ENCODE measurements at regions not wholly inside any gene's neighbourhood (a gene's known extent, or its start where the extent isn't known, plus 50 kb on each side); places are given as distances from the start of the nearest gene placed in this dataset.

- Mint-ChIP-seq H3K27ac (ENCODE audit: unreplicated experiment) (no peak overlapping the region), H3K36me3 (ENCODE audit: low read depth) (no peaks in the 10 kb centered on the region)
Measured at GRCh38 chr6:150686566-150686965, 86.9 kb downstream of the PLEKHG1 start.

GRCh38 chr6:150687508-150687907 is 87.8 kb downstream of the PLEKHG1 start:
- H3K27me3 Mint-ChIP-seq (ENCODE audit: low read depth), result no peaks in the 10 kb centered on the region
- peaks cover 6% of the 10 kb centered on the region for H3K4me1 Mint-ChIP-seq (ENCODE audit: low read depth)
- no peak for DNase-seq (ENCODE audit: low spot score)
- no peaks in the 10 kb centered on the region for H3K36me3 Mint-ChIP-seq (ENCODE audit: low read depth)
- H3K9me3 Mint-ChIP-seq (ENCODE audit: low read depth), result no peaks in the 10 kb centered on the region
- H3K4me3 Mint-ChIP-seq (ENCODE audit: unreplicated experiment), result no peak overlapping the region
- no peak for TF ChIP-seq CTCF (IDR thresholded peaks at IDR 0.05)
- no peak overlapping the region for H3K27ac Mint-ChIP-seq (ENCODE audit: unreplicated experiment)

More at GRCh38 chr6:150686566-150686965, 86.9 kb downstream of the PLEKHG1 start:
- peaks cover 6% of the 10 kb centered on the region for H3K4me1 Mint-ChIP-seq (ENCODE audit: low read depth)
- TF ChIP-seq CTCF (IDR thresholded peaks at IDR 0.05), result no peak
- H3K9me3 Mint-ChIP-seq (ENCODE audit: low read depth), result no peaks in the 10 kb centered on the region
- H3K27me3 Mint-ChIP-seq (ENCODE audit: low read depth), result no peaks in the 10 kb centered on the region
- no peak overlapping the region for H3K4me3 Mint-ChIP-seq (ENCODE audit: unreplicated experiment)
- no peak for DNase-seq (ENCODE audit: low spot score)

- H3K4me1 Mint-ChIP-seq (ENCODE audit: low read depth), result peaks cover 9% of the 10 kb centered on the region
- H3K9me3 Mint-ChIP-seq (ENCODE audit: low read depth), result no peaks in the 10 kb centered on the region
- H3K36me3 Mint-ChIP-seq (ENCODE audit: low read depth), result no peaks in the 10 kb centered on the region
- TF ChIP-seq CTCF (IDR thresholded peaks at IDR 0.05), result no peak
- no peaks in the 10 kb centered on the region for H3K27me3 Mint-ChIP-seq (ENCODE audit: low read depth)
- no peak overlapping the region for H3K4me3 Mint-ChIP-seq (ENCODE audit: unreplicated experiment)
- no peak for DNase-seq (ENCODE audit: low spot score)
- no peak overlapping the region for H3K27ac Mint-ChIP-seq (ENCODE audit: unreplicated experiment)
Measured at GRCh38 chr6:150689900-150690590, 90.4 kb downstream of the PLEKHG1 start.

GRCh38 chr6:150690681-150691080 is 91.0 kb downstream of the PLEKHG1 start:
- H3K4me3 Mint-ChIP-seq (ENCODE audit: unreplicated experiment), result no peak overlapping the region
- H3K36me3 Mint-ChIP-seq (ENCODE audit: low read depth), result no peaks in the 10 kb centered on the region
- no peaks in the 10 kb centered on the region for H3K9me3 Mint-ChIP-seq (ENCODE audit: low read depth)
- DNase-seq (ENCODE audit: low spot score), result no peak
- no peaks in the 10 kb centered on the region for H3K27me3 Mint-ChIP-seq (ENCODE audit: low read depth)
- H3K4me1 Mint-ChIP-seq (ENCODE audit: low read depth), result peaks cover 13% of the 10 kb centered on the region
- no peak overlapping the region for H3K27ac Mint-ChIP-seq (ENCODE audit: unreplicated experiment)
- TF ChIP-seq CTCF (IDR thresholded peaks at IDR 0.05), result no peak

- no peak overlapping the region for H3K4me3 Mint-ChIP-seq (ENCODE audit: unreplicated experiment)
- no peak overlapping the region for H3K27ac Mint-ChIP-seq (ENCODE audit: unreplicated experiment)
- H3K36me3 Mint-ChIP-seq (ENCODE audit: low read depth), result no peaks in the 10 kb centered on the region
- H3K4me1 Mint-ChIP-seq (ENCODE audit: low read depth), result peaks cover 20% of the 10 kb centered on the region
- no peaks in the 10 kb centered on the region for H3K9me3 Mint-ChIP-seq (ENCODE audit: low read depth)
- no peak for TF ChIP-seq CTCF (IDR thresholded peaks at IDR 0.05)
- no peaks in the 10 kb centered on the region for H3K27me3 Mint-ChIP-seq (ENCODE audit: low read depth)
- no peak for DNase-seq (ENCODE audit: low spot score)
Measured at GRCh38 chr6:150691463-150691862, 91.8 kb downstream of the PLEKHG1 start.
